LNCaP clone FGC (cell line): ENCODE measurements at regions not wholly inside any gene's neighbourhood (a gene's known extent, or its start where the extent isn't known, plus 50 kb on each side); places are given as distances from the start of the nearest gene placed in this dataset.
"Not testable (repeated sequence)": the region's sequence is repeated elsewhere in the genome, so short reads cannot be mapped to it uniquely, and the experiment has no call there.

ENCODE experiments used
- DNase-seq: peaks from one replicate; pipeline ENCODE4 v3.0.0-alpha.2; 2011; ENCODE audit warnings: low read depth
- H3K4me3 ChIP-seq: 2 replicates; pipeline ENCODE4 v1.5.1; 2011; ENCODE audit warnings: mild to moderate bottlenecking, low read depth, low read length, control low read depth
- CTCF ChIP-seq: IDR thresholded peaks from 2 replicates; pipeline ENCODE4 v1.5.1; 2012; ENCODE audit warnings: mild to moderate bottlenecking; ENCODE audit not compliant: control insufficient read depth, insufficient read depth; ENCODE audit errors: extremely low read depth

- DNase-seq, result no peak
- TF ChIP-seq CTCF, result no peak
- no peak overlapping the region for H3K4me3 ChIP-seq
Observed at GRCh38 chr1:30219675-30220074, 503.7 kb downstream of the MATN1 start.

- H3K4me3 ChIP-seq, result no peak overlapping the region
- no peak for TF ChIP-seq CTCF
- DNase-seq, result no peak
Observed at GRCh38 chr1:30218438-30218837, 504.9 kb downstream of the MATN1 start.

- TF ChIP-seq CTCF, result no peak
- H3K4me3 ChIP-seq, result no peak overlapping the region
- no peak for DNase-seq
Observed at GRCh38 chr1:30216602-30217001, 506.8 kb downstream of the MATN1 start.

- no peak for DNase-seq
- no peak overlapping the region for H3K4me3 ChIP-seq
- no peak for TF ChIP-seq CTCF
Observed at GRCh38 chr1:30213936-30214335, 509.4 kb downstream of the MATN1 start.

GRCh38 chr1:30207962-30208361 lies 515.4 kb downstream of the MATN1 start:
- not testable (repeated sequence) for H3K4me3 ChIP-seq, DNase-seq

- H3K4me3 ChIP-seq, DNase-seq: not testable (repeated sequence)
Observed at GRCh38 chr1:30206631-30207030, 516.8 kb downstream of the MATN1 start.

GRCh38 chr1:30204916-30205315 lies 518.5 kb downstream of the MATN1 start:
- not testable (repeated sequence) for DNase-seq, H3K4me3 ChIP-seq

- no peak for TF ChIP-seq CTCF
- no peak overlapping the region for H3K4me3 ChIP-seq
- DNase-seq, result no peak
Observed at GRCh38 chr1:30201015-30201414, 522.4 kb downstream of the MATN1 start.

- no peak for TF ChIP-seq CTCF
- DNase-seq, result no peak
- no peak overlapping the region for H3K4me3 ChIP-seq
Observed at GRCh38 chr1:30200161-30200560, 523.2 kb downstream of the MATN1 start.
